Stimulated activated CD4-positive, alpha-beta T cell treated with anti-CD3 and anti-CD28 coated beads, Interleukin-12 subunit alpha, Interleukin-12 subunit beta, amount 100 ng/mL, for 4 hours (primary cell): ENCODE measurements at regions not wholly inside any gene's neighbourhood (a gene's known extent, or its start where the extent isn't known, plus 50 kb on each side); places are given as distances from the start of the nearest gene placed in this dataset.

Source experiments
- DNase-seq: peaks from one replicate; pipeline ENCODE4 v3.0.0-alpha.2; 2020

DNA sequence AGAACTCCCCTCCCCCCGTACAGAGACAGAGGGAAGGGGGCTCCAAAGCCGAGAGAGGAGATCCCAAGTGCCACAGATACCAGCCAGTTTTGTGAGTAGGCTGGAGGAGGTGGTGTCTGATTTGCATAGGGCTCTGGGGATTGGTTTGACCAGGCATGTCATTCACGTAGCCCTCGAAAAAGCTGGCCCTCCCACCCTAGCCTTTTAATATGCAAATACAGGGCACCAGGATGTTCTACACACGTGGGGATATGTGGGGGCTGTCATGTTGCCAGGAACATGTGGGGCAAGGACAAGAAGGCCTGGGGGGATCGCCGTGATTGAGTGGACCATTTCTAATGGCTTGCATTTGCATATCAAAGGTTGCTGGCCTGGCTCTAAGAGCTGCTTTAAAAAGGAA is 272.9 kb downstream of the PPP1R2C start:
- no peak for DNase-seq

DNA sequence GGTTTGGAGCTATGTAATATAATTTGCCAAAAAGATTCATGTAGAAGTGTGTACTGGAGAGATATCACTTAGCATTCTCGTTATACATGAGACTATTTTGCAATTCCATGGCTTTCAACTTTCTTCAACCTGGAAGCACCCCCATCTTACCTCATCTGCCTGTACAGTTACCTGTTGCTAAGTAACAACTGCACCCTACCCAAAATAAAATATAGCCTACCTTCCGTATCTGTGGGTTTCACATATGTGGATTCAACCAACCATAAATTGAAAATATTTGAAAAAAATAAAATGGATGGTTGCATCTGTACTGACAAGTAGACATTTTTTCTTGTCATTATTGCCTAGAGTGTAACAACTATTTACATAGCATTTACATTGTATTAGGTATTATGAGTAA is 278.3 kb downstream of the PPP1R2C start:
- DNase-seq: no peak

DNA sequence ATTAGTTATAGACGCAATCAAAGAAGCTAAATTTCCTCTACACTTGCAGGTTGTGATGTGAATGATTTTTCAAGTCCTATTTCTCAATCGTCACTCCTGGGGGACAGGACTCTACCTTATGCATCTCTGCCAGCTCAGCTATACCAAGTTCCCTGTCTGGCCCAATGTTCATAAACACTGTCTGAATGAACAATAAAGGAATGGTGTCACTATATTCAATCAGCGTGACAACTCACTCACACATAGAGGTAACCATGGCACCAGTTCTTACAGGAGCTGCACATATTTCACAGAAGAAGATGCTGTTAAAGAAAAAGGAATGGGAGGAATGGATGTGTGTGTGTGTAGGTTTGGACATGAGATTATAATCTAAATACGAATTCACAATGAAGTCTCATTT is 280.6 kb downstream of the PPP1R2C start:
- DNase-seq: no peak

DNA sequence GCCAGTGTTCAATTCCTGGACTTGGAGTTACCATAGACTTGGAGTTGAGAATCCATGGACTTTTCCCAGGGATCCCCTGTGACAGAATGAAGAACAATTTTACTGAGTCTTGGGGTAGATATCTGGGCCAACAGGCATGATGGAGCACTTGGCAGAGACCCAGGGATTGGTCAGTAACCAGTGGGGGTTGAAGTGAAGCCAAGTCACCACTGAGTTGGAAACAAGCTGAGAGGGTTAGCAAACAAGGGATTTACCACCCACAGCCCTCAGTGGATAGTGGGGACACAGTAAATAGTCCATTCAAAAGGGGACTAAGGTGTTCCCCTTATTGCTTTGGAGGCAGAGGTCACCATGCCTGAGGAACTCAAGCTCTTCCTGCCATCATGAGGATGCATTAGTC is 281.7 kb downstream of the PPP1R2C start:
- no peak for DNase-seq

DNA sequence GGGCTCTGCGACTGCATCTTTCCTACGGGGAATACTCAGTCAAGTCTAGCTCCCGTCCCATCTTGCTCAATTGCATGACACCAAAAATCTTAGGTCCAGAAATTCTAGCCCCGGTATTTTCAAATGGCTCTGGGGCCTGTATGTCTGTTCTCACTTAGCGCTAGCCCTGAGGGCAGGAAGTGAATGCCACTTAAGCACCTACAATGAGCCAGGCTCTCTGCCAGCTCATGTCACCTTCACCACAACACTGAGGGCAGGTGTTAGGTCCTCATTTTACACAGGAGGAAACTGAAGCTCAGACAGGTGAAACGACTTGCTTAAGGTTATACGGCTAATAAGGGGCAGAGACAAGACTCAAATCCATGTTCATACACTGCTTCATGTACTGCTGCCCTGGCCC is 282.8 kb downstream of the PPP1R2C start:
- DNase-seq: no peak

DNA sequence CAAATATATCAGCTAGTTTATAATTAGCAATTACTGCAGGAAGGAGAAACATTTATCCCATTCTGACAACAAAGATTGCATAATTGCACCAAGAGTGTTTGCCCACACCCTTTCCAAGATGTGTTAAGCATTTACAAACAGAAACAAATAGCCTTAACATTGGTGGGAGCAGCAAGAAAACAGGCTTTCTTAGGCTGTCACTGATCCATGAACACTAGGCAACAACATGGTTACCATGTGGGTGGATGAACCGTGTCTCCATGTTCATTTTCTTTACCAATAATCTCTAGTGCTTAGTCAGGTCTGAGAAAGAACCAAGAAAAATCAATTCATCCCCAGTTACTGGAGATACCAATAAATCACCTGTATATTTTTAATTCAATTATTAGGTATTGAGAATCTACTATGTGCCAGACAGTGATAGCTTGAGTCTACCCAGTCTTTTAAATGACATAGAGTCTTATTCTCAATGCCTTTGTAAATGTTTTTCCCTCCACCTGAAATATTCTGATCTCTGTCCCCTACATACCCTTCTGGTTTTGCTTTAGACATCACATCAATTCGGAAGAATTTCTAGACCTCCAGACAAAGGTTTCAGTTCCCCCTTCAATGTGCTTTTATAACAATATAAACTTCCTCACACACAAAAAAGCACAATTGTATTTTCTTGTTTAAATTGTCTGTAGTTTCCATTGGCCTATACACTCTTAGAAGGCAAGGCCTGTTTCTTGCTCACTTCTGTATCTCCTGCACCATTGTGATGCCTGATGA is 286.6 kb downstream of the PPP1R2C start:
- no peak for DNase-seq

DNA sequence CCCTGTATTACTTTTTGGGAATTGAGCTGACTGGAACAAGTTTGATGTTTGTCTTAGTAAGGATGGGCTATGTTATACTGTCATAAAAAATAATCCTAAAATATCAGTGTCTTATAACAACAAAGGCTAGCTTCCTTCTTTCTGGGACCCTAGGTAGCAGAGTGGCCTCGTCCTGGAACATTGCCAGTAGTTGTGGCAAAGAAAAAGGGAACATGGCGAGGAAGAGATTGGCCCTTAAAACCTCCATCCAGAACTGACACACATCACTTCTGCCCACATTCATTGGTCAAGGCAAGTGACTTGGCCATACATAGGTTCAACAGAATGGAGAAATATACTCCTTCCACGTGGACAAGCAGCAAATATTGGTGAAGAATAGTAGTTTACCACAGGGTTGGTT is 287.9 kb downstream of the PPP1R2C start:
- no peak for DNase-seq

DNA sequence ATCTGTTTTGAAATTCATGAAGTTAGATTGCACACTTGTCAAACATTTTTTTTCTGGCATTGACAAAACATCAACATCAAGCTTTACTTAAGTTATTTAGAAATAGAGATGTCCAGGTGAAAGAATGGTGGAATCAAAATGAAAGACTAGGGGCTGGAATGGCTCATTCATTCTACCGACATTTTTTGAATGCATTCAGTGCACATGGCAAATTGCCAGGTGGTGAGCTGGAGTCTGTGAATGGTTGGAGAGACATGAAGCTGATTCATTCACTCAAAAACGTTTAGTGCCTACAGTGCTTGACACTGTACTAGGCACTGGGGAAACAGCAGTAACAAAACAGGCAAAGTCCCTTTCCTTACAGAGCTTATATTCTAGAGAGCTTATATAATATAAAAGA is 292.4 kb downstream of the PPP1R2C start:
- no peak for DNase-seq

DNA sequence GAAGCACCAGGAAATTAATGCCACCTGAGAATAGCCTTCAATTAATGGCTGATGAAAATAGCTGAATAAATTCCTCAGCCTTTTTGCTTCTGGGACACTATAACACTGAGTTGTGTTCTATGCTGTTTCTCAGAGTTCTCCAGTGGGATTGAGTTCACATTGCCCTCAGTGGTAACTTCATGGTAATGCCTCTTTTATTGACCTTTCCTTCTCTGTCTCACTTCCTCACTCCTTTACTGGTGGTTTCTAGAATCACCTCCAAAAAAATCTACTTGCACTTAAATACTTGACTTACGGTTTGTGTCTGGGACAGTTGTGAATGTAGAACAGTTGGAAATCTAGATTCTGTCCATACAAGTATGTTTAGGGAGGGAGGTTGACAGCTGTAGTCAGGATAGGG is 293.7 kb downstream of the PPP1R2C start:
- DNase-seq: no peak

DNA sequence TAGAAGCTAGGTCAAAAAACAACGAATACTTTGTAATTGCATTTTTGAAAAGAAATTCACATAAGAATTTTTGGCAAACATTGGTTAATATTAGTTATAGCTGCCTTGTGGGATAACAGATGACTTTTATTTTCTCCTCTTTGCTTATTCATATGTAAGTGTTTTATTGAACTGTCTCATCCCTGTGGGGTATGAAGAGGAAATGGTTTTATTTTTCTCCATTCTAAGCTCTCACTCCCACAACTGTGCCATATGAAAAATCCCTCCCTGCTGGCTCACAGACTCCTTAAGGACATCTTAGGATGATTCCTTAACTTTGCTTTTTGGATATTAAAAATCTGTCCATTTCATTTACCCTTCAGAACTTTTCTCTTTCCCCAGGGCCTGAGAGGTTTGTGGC is 300.6 kb downstream of the PPP1R2C start:
- DNase-seq: no peak

DNA sequence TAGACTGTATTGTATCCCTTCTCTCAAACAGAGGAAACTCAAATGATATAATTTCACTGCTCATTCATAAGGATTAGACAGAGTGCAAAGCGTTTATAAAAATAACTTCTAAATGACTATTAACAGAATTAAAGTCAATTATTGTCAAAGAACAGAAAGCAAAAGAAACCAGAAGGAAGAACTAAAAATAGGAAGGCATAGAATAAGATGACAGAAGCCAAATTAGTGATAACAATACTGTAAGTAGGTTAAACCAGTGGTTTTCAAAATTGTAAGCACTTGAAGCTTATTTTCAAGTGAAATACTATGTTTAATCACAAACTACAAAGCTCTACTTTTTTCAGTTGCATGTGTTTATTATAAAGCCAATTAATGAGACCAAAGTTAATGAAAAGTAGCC is 305.2 kb downstream of the PPP1R2C start:
- no peak for DNase-seq

DNA sequence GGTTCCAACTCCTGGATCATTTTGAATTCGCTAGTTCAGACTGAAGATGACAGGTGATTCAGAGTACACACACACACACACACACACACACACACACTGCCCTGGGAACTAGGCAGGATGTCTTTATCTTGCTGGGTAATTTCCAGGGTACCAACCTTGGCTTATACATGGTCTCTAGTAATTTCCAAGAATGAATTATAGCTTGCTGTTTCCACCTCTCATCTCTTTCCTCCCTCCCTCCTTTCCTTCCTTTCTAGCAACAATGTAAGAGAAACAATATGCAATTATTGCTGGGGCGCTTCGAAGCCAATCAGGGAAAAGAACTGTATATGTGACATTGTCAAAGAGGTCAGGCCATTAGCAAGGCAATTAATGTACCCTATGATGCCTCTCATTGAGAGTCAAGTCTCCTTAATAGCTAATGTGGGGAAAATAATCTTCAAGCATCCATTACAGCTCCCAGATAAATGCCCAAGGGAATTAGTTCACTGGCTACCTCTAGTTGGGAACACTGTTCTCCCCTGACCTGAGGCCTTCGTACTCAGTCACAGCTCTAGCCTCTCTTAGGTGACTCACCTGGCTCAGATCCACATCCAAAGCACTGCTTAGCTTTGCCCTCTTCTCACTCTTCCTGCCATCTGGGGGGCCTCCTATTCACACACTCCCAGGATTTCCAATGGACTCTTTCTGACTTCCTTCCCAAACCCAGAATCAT is 311.5 kb downstream of the PPP1R2C start:
- DNase-seq: no peak

DNA sequence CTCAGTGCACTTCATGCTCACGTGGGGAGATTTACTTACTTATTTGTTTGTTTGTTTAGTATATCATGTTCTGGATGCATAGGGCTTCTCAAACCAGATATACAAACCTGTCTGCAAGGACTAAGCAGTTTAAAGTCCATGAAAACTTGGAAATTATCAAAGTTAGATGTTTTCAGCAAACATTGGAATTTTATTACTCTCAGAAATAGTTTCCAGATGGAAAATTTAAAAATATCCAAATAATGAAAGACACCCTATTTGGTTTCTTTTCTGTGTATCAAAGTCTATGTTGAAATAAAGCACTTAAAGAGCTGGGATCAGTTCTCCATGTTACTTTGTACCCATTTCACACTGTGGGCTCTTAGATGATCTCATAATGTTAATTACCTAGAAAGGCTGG is 312.1 kb downstream of the PPP1R2C start:
- no peak for DNase-seq

DNA sequence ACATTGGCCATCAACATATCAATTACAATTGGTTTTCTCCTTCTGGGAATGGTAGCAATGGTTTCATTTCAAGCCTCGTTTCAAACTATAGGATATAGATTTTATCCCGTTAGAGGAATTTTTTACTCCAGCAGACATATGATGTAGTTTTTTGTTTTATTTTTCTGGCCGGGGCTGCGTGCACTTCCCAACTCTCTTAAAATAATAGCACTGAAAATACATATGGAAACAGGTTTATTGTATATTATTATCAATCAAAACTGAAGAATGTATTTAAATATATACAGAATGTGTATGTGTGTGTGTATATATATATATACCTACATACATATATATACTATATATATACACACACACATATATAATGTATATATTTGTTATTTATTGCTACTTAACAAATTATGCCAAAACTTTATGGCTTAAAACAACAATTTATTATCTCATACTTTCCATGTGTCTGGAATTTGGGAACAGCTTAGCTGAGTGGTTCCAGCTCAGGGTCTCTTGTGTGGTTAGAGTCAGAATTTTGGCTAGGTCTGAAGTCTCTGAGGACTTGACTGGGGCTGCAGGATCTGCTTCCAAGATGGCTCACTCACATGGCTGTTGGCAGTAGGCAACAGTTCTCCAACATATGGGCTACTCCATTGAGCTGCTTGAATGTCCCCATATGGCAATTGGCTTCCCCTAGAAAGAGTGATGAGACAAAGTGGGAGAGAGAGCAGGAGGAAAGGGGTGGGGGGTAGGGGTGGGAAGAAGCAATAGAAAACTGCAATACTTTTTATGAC is 314.1 kb downstream of the PPP1R2C start:
- DNase-seq: no peak

DNA sequence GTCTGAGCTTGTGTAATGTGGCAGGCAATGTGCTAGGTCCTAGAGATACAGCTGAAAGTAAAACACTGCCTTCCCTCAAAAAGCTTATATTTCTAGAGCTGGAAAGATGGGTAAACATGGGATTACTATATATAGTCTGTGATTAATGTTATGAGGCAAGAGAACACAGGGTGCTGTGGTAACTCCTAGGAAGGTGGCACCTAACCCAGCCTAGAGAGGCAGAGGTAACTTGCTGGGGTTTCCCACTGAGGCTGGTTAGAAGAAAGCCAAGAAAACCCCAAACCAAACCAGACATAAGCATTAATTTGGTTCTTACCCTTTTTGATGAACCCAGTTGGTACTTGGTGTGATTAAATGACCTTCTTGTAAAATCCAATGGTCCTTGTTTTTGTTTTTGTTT is 315.0 kb downstream of the PPP1R2C start:
- no peak for DNase-seq

DNA sequence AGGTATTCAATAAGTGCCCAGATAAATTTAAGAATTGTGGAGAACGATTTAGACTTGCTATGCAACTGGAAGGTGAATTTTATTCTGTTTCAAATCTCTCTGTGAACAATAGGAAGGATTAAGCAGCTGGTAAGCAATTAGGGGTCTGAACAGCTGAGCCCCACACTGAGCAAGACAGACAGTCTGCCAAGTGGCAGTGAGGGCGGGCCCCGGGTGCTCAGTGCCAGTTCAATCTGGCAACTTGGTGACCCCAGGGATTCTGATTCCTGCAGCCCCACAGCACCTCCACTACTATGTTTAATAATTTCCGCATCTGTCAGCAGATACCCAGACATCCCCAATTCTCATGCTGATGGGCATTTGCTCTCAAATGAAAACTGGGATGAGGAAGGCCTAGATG is 317.3 kb downstream of the PPP1R2C start:
- no peak for DNase-seq

DNA sequence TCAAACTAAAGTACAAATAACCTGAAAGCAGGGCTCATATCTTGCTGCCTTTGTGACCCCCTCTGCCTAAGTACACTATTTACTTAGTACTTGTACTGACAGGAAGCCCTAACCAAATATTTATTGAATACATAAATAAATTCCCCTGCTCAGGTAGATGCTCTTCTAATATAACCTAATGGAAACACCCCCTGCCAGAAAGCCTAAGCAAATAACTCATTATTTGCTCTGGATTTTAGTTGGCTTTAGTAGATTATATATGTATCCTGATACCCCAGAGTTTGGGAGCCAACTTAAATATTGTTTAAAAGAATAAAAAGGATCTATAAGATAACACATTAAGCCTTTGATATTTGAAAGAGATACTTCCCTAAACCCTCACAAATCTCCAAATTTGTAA is 318.2 kb downstream of the PPP1R2C start:
- DNase-seq: no peak

DNA sequence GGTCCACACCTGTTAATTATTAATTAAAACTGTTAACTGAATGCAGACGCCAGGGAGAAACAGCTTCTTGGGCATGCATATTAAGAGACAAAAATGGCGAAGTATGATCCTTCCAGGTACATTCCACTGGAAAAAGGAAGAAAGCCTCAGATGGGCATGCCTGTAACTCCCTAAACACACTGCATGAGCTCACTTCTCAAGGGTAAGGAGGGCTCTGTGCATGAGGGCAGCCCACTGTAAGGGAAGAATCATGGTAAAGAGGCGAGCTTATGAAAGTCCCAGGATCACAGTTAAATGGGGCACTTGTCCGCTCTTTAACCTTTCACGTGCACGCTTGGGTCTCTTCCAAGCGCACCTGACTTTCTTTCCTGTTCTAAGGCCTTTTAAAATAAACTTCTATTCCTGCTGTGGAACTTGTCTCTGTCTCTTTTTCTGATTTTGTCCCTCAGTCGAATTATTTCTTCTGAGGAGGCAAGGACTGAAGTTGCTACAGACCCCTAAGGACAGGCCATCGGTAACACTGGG is 321.7 kb downstream of the PPP1R2C start:
- DNase-seq: no peak

DNA sequence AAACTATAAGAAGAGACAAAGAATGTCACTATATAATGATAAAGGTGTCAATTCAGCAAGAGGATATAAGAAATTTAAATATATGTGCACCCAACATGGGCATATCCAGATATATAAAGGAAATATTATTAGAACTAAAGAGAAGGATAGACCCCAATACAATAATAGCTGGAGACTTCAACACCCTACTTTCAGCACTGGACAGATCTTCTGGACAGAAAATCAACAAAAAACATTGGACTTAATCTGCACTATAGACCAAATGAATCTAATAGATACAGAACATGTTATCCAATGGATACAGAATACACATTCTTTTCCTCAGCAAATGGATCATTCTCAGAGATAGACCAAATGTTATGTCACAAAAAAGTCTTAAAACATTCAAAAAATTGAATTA is 327.7 kb downstream of the PPP1R2C start:
- DNase-seq: no peak

DNA sequence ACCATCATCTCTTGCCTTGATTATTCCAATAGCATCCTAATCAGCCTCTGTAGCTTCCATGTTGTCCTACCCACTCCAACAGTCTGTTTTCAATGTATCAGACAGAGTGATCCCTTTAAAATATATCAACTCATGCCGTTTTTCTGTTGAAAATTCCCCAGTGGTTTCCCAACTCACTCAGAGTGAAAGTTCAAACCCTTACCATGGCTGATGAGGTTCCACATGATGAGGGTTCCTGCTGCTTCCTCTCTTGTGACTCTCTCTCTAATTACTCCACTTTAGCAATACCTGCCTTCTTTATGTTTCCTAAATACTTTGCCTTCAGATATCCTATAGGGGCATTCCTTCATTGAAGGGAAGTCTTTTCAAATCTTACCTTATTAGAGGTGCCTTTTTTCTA is 334.7 kb downstream of the PPP1R2C start:
- DNase-seq: no peak

DNA sequence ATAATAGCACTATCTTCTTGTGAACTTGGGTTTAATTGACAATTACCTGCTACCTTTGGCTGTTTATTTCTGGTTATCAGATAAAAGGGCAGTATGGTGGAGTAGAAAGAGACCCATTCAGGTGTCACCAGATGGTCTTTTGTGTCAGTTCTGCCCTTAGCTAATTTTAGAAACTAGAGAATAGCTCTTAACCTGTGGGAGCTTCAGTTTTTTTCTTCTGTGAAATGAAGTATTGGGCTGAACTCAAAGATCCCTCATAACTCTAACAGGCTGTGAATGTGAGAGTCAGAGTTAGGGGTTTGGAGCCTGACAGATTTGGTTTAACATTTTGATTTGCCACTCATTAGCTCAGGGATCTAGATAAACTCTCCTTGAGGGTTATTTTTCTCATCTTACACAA is 335.2 kb downstream of the PPP1R2C start:
- DNase-seq: no peak

DNA sequence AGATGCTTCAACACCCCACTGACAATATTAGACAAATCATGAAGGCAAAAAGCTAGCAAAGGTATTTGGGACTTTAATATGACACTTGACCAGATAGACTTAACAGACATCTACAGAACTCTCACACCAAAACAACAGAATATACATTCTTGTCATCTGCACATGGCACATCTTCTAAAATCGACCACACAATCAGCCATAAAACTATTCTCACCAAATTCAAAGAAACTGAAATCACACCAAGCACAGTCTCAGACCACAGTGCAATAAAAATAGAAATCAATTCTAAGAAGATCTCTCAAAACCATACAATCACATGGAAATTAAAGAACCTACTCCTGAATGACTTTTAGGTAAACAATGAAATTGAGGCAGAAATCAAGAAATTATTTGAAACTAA is 340.8 kb downstream of the PPP1R2C start:
- DNase-seq: no peak

DNA sequence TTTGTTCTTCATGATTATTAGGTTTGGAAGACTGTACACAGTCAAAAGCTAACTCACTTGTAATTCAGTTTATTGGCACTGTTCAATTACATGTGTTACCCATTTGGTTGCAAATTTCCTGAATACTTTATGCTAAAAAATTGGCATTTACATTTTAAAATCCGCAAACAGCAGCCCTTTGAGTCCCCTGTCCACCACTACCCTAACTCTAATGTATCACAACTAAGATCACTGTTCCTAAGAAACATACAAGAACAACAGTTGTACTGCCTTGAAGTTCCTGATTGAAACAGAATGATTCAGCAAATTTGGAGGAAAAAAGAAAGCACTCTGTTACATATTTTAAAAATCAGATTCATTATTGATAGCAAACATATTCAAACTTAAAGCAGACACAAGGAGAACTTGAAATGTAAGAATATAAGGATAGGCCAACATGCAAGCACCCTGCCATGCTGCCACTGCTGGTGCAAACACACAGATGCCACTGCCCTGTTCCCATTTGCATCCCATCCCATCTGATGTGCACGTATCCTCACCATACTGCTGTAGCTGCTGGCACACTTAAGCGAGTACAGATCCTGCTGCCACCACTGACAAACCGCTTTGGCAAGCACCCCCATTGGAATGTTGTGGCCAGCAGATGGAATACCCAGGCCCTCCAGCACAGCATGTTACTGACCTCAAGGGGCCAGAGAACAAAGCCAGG is 343.4 kb downstream of the PPP1R2C start:
- no peak for DNase-seq
